Astrocyte (in vitro differentiated cells and primary cell): ENCODE measurements at regions not wholly inside any gene's neighbourhood (a gene's known extent, or its start where the extent isn't known, plus 50 kb on each side); places are given as distances from the start of the nearest gene placed in this dataset.

Experiments used
- DNase-seq: peaks from one replicate; pipeline ENCODE4 v3.0.0-alpha.2; 2010; ENCODE audit warnings: low read depth
- FAIRE-seq: peaks from 2 replicates; lab custom pipeline; 2011; peaks lifted over from hg19 to GRCh38; lab: Jason Lieb, UNC
- H2AFZ ChIP-seq: 2 replicates; pipeline ENCODE4 v1.6.0; 2012; ENCODE audit warnings: low read depth, low read length, inconsistent platforms
- H3K27ac ChIP-seq: 2 replicates; pipeline ENCODE4 v1.5.1; 2011; ENCODE audit warnings: low read depth, low read length, inconsistent platforms
- H3K27me3 ChIP-seq: 2 replicates; pipeline ENCODE4 v1.6.0; 2011; ENCODE audit warnings: low read length, inconsistent platforms; ENCODE audit not compliant: insufficient read depth
- H3K36me3 ChIP-seq: 2 replicates; pipeline ENCODE4 v1.5.1; 2011; ENCODE audit warnings: low read length, inconsistent platforms; ENCODE audit not compliant: insufficient read depth
- H3K4me1 ChIP-seq: 2 replicates; pipeline ENCODE4 v1.5.1; 2011; ENCODE audit warnings: low read length, inconsistent platforms; ENCODE audit not compliant: insufficient read depth
- H3K4me2 ChIP-seq: 2 replicates; pipeline ENCODE4 v1.6.0; 2012; ENCODE audit warnings: low read length, inconsistent platforms
- H3K4me3 ChIP-seq: 2 replicates; pipeline ENCODE4 v1.5.1; 2011; ENCODE audit warnings: low read depth, mild to moderate bottlenecking, low read length, inconsistent platforms; ENCODE audit not compliant: insufficient read depth
- H3K79me2 ChIP-seq: 2 replicates; pipeline ENCODE4 v1.6.0; 2012; ENCODE audit warnings: mild to moderate bottlenecking, low read length, inconsistent platforms; ENCODE audit not compliant: insufficient read depth
- H3K9ac ChIP-seq: 2 replicates; pipeline ENCODE4 v1.6.0; 2012; ENCODE audit warnings: mild to moderate bottlenecking, low read length, inconsistent platforms
- H3K9me3 ChIP-seq: 2 replicates; pipeline ENCODE4 v1.5.1; 2012; ENCODE audit warnings: low read depth, mild to moderate bottlenecking, low read length, inconsistent platforms; ENCODE audit not compliant: insufficient read depth
- H4K20me1 ChIP-seq: 2 replicates; pipeline ENCODE4 v1.6.0; 2012; ENCODE audit warnings: low read length, inconsistent platforms; ENCODE audit not compliant: insufficient read depth
- H3K27ac Mint-ChIP-seq: one replicate; pipeline ENCODE4 v1.8.0; 2021; ENCODE audit warnings: mild to moderate bottlenecking, mixed read lengths; ENCODE audit not compliant: unreplicated experiment
- H3K27me3 Mint-ChIP-seq: one replicate; pipeline ENCODE4 v1.8.0; 2021; ENCODE audit warnings: low read depth, mixed read lengths; ENCODE audit not compliant: unreplicated experiment
- H3K36me3 Mint-ChIP-seq: one replicate; pipeline ENCODE4 v1.8.0; 2021; ENCODE audit warnings: low read depth, mixed read lengths; ENCODE audit not compliant: unreplicated experiment
- H3K4me1 Mint-ChIP-seq: one replicate; pipeline ENCODE4 v1.8.0; 2021; ENCODE audit warnings: low read depth, mixed read lengths; ENCODE audit not compliant: unreplicated experiment
- H3K4me3 Mint-ChIP-seq: one replicate; pipeline ENCODE4 v1.8.0; 2021; ENCODE audit warnings: mild to moderate bottlenecking, moderate library complexity, mixed read lengths; ENCODE audit not compliant: unreplicated experiment
- H3K9me3 Mint-ChIP-seq: one replicate; pipeline ENCODE4 v1.8.0; 2021; ENCODE audit warnings: mild to moderate bottlenecking, mixed read lengths; ENCODE audit not compliant: unreplicated experiment
- EZH2 ChIP-seq: IDR thresholded peaks from 2 replicates; pipeline ENCODE4 v1.6.1; 2012; ENCODE audit warnings: mild to moderate bottlenecking, low read length, inconsistent platforms; ENCODE audit not compliant: insufficient read depth
- TF ChIP-seq, protein P1 (sequence below): IDR thresholded peaks from 2 replicates; pipeline ENCODE4 v1.5.1; 2011; ENCODE audit warnings: low read depth, mild to moderate bottlenecking, inconsistent platforms, low read length, moderate library complexity; ENCODE audit not compliant: insufficient read depth

DNA sequence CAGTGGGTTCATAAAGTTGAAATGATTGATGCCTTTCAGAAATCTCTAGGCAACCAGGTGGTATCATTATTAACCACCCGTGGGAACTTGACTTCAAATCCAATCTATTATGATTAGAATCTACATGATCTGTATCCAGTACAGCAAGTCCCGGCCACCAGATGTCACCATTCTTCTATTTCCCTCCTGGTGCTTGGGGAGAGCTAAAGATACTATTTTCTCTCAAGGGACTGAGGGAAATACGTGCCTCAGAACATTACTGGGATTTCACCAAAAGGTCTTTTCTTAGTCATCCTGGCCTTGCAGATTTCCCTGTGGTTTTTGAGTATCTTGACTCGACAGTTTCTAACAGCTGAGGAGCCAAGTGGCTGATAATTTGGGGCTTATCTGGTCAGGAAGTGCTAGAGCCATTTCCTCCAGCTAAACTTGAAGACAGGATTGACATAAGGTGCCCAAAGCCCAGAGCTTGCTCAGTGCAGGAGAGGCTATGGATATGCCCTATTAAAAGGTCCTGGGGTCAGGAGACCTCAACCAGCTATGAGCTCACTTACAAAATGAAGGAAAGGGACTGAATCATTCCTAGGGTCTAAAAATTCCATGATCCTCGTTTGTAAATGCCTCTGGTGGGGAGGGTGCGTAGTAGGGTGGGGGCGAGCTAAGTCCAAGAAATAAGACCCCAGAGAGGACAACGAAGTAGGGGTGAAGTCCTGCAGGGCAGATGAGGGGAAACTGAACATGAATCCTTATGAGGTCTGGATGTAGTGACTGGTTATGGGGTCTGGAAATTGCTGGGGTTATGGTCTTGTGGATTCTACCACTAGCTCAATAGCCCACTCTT lies 135.4 kb upstream of the MGAT5 start:
- FAIRE-seq (peak; percentile 81), DNase-seq (peak; percentile 96)
- no peak overlapping the region for H3K9ac ChIP-seq
- H4K20me1 ChIP-seq, result peaks cover 17% of the 10 kb centered on the region
- H3K4me1 Mint-ChIP-seq, result peaks cover 16% of the 10 kb centered on the region
- no peak overlapping the region for H3K27ac ChIP-seq
- no peaks in the 10 kb centered on the region for H3K36me3 ChIP-seq
- peak overlapping the region; percentile 65 for H3K4me2 ChIP-seq
- no peak overlapping the region for H2AFZ ChIP-seq
- peaks cover 17% of the 10 kb centered on the region for H3K4me1 ChIP-seq
- peaks cover 26% of the 10 kb centered on the region for H3K79me2 ChIP-seq
- no peaks in the 10 kb centered on the region for H3K9me3 Mint-ChIP-seq
- H3K36me3 Mint-ChIP-seq, result no peaks in the 10 kb centered on the region
- TF ChIP-seq, protein P1, sequence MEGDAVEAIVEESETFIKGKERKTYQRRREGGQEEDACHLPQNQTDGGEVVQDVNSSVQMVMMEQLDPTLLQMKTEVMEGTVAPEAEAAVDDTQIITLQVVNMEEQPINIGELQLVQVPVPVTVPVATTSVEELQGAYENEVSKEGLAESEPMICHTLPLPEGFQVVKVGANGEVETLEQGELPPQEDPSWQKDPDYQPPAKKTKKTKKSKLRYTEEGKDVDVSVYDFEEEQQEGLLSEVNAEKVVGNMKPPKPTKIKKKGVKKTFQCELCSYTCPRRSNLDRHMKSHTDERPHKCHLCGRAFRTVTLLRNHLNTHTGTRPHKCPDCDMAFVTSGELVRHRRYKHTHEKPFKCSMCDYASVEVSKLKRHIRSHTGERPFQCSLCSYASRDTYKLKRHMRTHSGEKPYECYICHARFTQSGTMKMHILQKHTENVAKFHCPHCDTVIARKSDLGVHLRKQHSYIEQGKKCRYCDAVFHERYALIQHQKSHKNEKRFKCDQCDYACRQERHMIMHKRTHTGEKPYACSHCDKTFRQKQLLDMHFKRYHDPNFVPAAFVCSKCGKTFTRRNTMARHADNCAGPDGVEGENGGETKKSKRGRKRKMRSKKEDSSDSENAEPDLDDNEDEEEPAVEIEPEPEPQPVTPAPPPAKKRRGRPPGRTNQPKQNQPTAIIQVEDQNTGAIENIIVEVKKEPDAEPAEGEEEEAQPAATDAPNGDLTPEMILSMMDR, result peak; percentile 93
- TF ChIP-seq EZH2, result no peak
- no peaks in the 10 kb centered on the region for H3K27me3 ChIP-seq
- H3K9me3 ChIP-seq, result no peaks in the 10 kb centered on the region
- peak overlapping the region; percentile 73 for H3K27ac Mint-ChIP-seq
- peak overlapping the region; percentile 95 for H3K4me3 Mint-ChIP-seq
- no peak overlapping the region for H3K4me3 ChIP-seq
- peaks cover 2% of the 10 kb centered on the region for H3K27me3 Mint-ChIP-seq

DNA sequence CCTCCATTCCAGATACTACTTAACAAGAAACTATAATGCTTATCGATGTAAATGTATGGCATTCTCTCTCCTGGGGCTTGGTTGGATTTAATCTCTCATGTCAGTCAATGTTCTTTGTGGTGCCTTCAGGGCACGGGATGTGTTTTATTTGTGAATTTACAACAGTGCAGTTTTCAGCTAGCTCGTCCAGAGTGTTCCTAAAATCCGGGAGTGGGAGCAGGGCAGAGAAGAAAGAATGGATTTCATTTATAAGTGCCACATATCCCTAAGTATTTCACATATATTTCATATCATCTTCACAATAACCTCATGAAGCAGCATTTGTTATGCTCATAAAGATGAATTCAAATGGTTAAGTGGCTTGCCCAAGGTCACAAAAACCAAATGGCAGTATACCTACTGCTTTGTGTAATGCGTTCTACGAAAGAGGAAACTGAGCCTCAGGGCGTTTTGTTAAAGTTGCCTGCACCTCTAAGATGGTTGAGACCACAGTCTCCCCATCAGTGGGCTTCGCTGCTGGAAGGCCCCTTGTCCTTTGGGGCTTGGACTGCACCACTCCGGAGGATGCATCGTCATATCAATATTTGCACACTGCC lies 134.7 kb upstream of the MGAT5 start:
- H3K9me3 Mint-ChIP-seq, result no peaks in the 10 kb centered on the region
- H3K4me2 ChIP-seq, result peak overlapping the region; percentile 90
- DNase-seq (no peak), FAIRE-seq (no peak)
- peak overlapping the region; percentile 95 for H3K4me3 Mint-ChIP-seq
- H3K9me3 ChIP-seq, result no peaks in the 10 kb centered on the region
- peak overlapping the region; percentile 96 for H3K27ac Mint-ChIP-seq
- H2AFZ ChIP-seq, result peak overlapping the region; percentile 73
- peaks cover 33% of the 10 kb centered on the region for H3K79me2 ChIP-seq
- peaks cover under 1% of the 10 kb centered on the region for H3K27me3 Mint-ChIP-seq
- peaks cover 22% of the 10 kb centered on the region for H3K4me1 Mint-ChIP-seq
- peak overlapping the region; percentile 82 for H3K9ac ChIP-seq
- H3K36me3 ChIP-seq, result no peaks in the 10 kb centered on the region
- peaks cover 24% of the 10 kb centered on the region for H4K20me1 ChIP-seq
- TF ChIP-seq, protein P1, result no peak
- TF ChIP-seq EZH2, result no peak
- H3K4me1 ChIP-seq, result peaks cover 17% of the 10 kb centered on the region
- H3K4me3 ChIP-seq, result peak overlapping the region; percentile 78
- H3K27ac ChIP-seq, result no peak overlapping the region
- H3K27me3 ChIP-seq, result no peaks in the 10 kb centered on the region
- H3K36me3 Mint-ChIP-seq, result no peaks in the 10 kb centered on the region
